SU-DHL-6 (cell line): ENCODE measurements at regions not wholly inside any gene's neighbourhood (a gene's known extent, or its start where the extent isn't known, plus 50 kb on each side); places are given as distances from the start of the nearest gene placed in this dataset.

Source experiments
- H2AFZ ChIP-seq: fragments of 200-600 bp; sonication (generic); 2 replicates; pipeline ENCODE4 v1.6.1; 2014; ENCODE audit warnings: low read depth, mild to moderate bottlenecking, moderate library complexity, mixed read lengths, antibody characterized with exemption, low read length; ENCODE audit not compliant: severe bottlenecking
- H3F3A ChIP-seq: fragments of 200-600 bp; shearing (Covaris generic); 2 replicates; pipeline ENCODE4 v1.6.0; 2016; ENCODE audit warnings: antibody characterized with exemption, mild to moderate bottlenecking; ENCODE audit not compliant: insufficient read depth
- H3K27ac ChIP-seq: fragments of 200-600 bp; sonication (generic); 2 replicates; pipeline ENCODE4 v1.5.1; 2016; ENCODE audit warnings: low read depth, mild to moderate bottlenecking, low read length, moderate library complexity, mixed read lengths
- H3K27me3 ChIP-seq: fragments of 200-600 bp; sonication (generic), shearing (Covaris generic); 2 replicates; pipeline ENCODE4 v1.6.0; 2014; ENCODE audit warnings: mild to moderate bottlenecking, low read length
- H3K36me3 ChIP-seq: fragments of 200-600 bp; sonication (generic); 2 replicates; pipeline ENCODE4 v1.6.1; 2014; ENCODE audit warnings: mild to moderate bottlenecking, low read length, mixed read lengths
- H3K4me2 ChIP-seq: fragments of 300-600, 200-600 bp; shearing (Covaris generic), sonication (generic); 2 replicates; pipeline ENCODE4 v1.6.0; 2014; ENCODE audit warnings: low read length, low read depth, mild to moderate bottlenecking; ENCODE audit not compliant: poor library complexity, severe bottlenecking
- H3K4me3 ChIP-seq: fragments of 200-600 bp; sonication (generic); 2 replicates; pipeline ENCODE4 v1.5.1; 2014; ENCODE audit warnings: antibody characterized with exemption, low read length, mild to moderate bottlenecking, mixed read lengths; ENCODE audit not compliant: insufficient read depth, poor library complexity, severe bottlenecking
- H3K79me2 ChIP-seq: fragments of 200-600 bp; sonication (generic); 2 replicates; pipeline ENCODE4 v1.6.1; 2014; ENCODE audit warnings: mild to moderate bottlenecking, low read length, moderate library complexity; ENCODE audit not compliant: insufficient read depth
- H3K9ac ChIP-seq: fragments of 200-600 bp; sonication (generic); 2 replicates; pipeline ENCODE4 v1.7.0; 2014; ENCODE audit warnings: mild to moderate bottlenecking, low read length
- H3K9me2 ChIP-seq: fragments of 200-600 bp; sonication (generic); replicated peaks from 2 replicates; pipeline ENCODE4 v1.6.1; 2014; ENCODE audit warnings: low read length; ENCODE audit not compliant: insufficient read depth
- H3K9me3 ChIP-seq: fragments of 200-600 bp; sonication (generic); 2 replicates; pipeline ENCODE4 v1.6.1; 2014; ENCODE audit warnings: low read length, mixed read lengths; ENCODE audit not compliant: insufficient read depth
- H4K20me1 ChIP-seq: fragments of 200-600 bp; sonication (generic); 2 replicates; pipeline ENCODE4 v1.6.1; 2014; ENCODE audit warnings: low read depth, mild to moderate bottlenecking, antibody characterized with exemption, low read length, moderate library complexity, mixed read lengths
- CTCF ChIP-seq: fragments of 200-600 bp; sonication (generic); IDR thresholded peaks from one replicate; pipeline ENCODE4 v1.5.1; 2017; ENCODE audit warnings: antibody characterized with exemption, mild to moderate bottlenecking, low read length, moderate library complexity; ENCODE audit not compliant: insufficient read depth, poor library complexity, severe bottlenecking
- EZH2phosphoT487 ChIP-seq: fragments of 200-600 bp; sonication (generic), shearing (Covaris generic); conservative IDR thresholded peaks from 2 replicates; pipeline ENCODE4 v1.6.1; 2018; ENCODE audit warnings: mild to moderate bottlenecking, antibody characterized with exemption, low read length, moderate library complexity, mixed read lengths

DNA sequence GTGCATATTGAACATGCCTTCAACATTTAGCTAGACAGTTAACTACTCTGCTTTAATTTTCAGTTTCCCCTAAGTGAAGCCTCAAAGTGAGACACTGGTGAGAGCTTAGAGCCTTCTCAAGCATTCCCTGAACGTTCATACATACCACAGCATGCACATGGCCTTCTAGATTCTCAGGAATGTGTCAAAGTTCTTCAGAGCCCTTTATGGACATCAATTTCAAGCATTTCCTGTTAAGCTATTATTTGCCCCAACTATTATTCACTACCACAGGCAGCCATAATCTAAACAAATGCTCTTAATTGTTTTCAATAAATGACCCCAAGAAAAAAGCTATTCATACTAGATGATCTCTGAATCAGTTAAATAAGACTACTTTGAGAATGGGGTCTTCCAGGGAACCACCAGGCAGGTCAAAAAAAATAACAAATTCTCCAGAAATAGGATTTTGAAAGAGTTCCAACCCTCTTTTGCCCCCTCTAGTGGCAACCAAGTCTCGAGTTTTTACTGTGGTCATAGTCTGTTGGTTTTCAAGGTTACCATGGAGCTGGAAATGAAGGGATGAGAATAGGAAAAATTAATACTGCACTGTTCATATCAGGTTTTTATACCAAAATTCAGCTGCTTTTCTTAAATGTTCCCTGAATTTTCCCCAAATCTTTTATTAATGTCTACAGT lies 235.4 kb downstream of the RAB28 start:
- Histone ChIP-seq H3K27me3 (no peaks in the 10 kb centered on the region), H2AFZ (no peak overlapping the region), H3K9ac (no peak overlapping the region), H3K9me3 (no peaks in the 10 kb centered on the region), H3K9me2 (no peaks in the 10 kb centered on the region), H4K20me1 (no peaks in the 10 kb centered on the region), H3K79me2 (no peaks in the 10 kb centered on the region), H3K4me3 (no peak overlapping the region), H3K4me2 (no peak overlapping the region), H3K27ac (no peak overlapping the region), H3K36me3 (no peaks in the 10 kb centered on the region), H3F3A (no peaks in the 10 kb centered on the region)
- TF ChIP-seq CTCF, result peak; percentile 32
- TF ChIP-seq EZH2phosphoT487, result no peak

DNA sequence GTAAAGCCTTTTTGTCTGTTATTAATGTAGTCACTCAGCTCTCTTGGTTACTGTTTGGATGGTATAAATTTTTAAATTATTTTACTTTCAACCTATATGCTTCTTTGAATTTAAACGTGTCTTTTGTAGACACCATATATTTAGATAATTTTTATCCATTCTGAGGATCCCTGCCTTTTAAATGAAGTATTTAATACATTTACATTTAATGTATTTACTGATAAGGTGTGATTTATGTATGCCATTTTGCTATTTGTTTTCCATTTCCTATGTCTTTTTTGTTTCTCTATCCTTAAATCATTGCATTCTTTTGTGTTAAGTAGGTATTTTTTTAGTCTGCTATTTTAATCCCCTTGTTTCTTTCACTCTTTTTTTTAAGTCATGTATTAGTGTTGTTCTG lies 238.0 kb downstream of the RAB28 start:
- no peak overlapping the region for H3K4me2 ChIP-seq
- no peak overlapping the region for H3K4me3 ChIP-seq
- no peaks in the 10 kb centered on the region for H3K79me2 ChIP-seq
- no peaks in the 10 kb centered on the region for H3F3A ChIP-seq
- H3K9me3 ChIP-seq, result no peaks in the 10 kb centered on the region
- no peaks in the 10 kb centered on the region for H3K36me3 ChIP-seq
- no peak overlapping the region for H2AFZ ChIP-seq
- H3K9ac ChIP-seq, result no peak overlapping the region
- H3K9me2 ChIP-seq, result no peaks in the 10 kb centered on the region
- H4K20me1 ChIP-seq, result no peaks in the 10 kb centered on the region
- no peak for TF ChIP-seq CTCF
- TF ChIP-seq EZH2phosphoT487, result no peak
- H3K27ac ChIP-seq, result no peak overlapping the region
- H3K27me3 ChIP-seq, result no peaks in the 10 kb centered on the region

DNA sequence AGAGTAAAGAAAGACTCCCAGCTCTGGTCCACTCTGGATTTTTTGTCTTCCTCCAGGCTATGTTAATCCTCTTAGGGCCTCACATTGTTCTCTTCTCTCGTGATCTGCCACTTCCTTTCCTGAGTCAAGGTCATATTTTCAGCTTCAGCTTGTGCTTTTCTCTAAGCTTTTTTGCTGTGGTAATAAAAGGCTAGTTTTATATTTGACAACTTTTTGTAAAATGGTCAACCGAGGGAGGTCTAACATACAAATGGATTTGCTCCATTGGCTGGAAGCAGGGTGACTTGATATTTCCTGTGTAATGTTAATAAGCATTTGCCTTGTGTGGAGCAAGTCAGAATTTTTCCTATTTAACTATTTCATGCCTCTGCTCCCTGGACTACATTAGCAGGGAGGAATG lies 239.7 kb downstream of the RAB28 start:
- H4K20me1 ChIP-seq, result no peaks in the 10 kb centered on the region
- H3K79me2 ChIP-seq, result no peaks in the 10 kb centered on the region
- no peak overlapping the region for H3K4me3 ChIP-seq
- H3F3A ChIP-seq, result no peaks in the 10 kb centered on the region
- H3K27ac ChIP-seq, result no peak overlapping the region
- no peak overlapping the region for H3K9ac ChIP-seq
- H3K4me2 ChIP-seq, result no peak overlapping the region
- no peaks in the 10 kb centered on the region for H3K27me3 ChIP-seq
- no peaks in the 10 kb centered on the region for H3K9me2 ChIP-seq
- no peak overlapping the region for H2AFZ ChIP-seq
- TF ChIP-seq CTCF, result no peak
- TF ChIP-seq EZH2phosphoT487, result no peak
- H3K9me3 ChIP-seq, result no peaks in the 10 kb centered on the region
- H3K36me3 ChIP-seq, result no peaks in the 10 kb centered on the region
